Stimulated activated CD4-positive, alpha-beta T cell treated with anti-CD3 and anti-CD28 coated beads, TNF-alpha, amount 100 ng/mL, for 48 hours (primary cell): ENCODE measurements at regions not wholly inside any gene's neighbourhood (a gene's known extent, or its start where the extent isn't known, plus 50 kb on each side); places are given as distances from the start of the nearest gene placed in this dataset.

Experiments
- DNase-seq, 3 donors: peaks; one replicate each; pipeline ENCODE4 v3.0.0-alpha.2; 2020; ENCODE audit warnings: low read depth in 3 of 3

DNA sequence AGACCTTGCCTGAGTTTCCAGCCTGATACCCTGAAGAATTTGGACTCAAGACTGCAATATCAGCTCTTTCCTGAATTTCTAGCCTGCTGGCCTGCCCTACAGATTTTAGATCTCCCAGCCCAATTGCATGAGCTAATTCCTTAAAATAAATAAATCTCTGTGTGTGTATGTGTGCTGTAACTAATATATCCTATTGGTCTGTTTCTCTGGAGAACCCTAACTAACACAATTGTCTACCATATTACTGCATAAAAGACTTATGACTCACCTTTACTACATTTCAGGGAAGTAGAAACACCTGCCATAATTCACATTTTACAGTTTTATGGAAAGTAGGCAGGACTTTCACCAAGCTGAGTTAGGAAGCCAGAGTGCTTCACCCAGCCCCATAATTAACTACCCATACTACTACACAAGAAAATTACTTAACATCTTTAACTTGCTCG, 90.7 kb upstream of the BEND6 start:
- DNase-seq, result no peak

DNA sequence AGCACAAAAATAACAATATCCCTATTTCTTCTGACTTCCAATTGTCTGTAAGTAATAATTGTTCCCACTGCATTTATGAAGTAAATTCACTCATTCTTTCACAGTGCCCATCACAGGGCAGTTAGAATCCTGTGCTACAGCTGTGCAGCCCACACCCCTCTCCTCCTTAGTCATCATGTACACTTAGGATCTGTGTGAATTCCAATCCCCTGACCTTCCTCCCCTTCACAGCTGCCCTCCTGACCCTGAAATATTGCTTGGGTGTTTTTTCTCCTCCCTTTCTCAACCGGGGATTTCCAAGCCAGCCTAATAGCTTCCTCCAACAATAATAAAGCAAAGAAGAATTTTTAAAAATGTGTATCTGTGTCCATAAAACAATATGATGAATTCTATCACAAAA, 91.5 kb upstream of the BEND6 start:
- no peak for DNase-seq

DNA sequence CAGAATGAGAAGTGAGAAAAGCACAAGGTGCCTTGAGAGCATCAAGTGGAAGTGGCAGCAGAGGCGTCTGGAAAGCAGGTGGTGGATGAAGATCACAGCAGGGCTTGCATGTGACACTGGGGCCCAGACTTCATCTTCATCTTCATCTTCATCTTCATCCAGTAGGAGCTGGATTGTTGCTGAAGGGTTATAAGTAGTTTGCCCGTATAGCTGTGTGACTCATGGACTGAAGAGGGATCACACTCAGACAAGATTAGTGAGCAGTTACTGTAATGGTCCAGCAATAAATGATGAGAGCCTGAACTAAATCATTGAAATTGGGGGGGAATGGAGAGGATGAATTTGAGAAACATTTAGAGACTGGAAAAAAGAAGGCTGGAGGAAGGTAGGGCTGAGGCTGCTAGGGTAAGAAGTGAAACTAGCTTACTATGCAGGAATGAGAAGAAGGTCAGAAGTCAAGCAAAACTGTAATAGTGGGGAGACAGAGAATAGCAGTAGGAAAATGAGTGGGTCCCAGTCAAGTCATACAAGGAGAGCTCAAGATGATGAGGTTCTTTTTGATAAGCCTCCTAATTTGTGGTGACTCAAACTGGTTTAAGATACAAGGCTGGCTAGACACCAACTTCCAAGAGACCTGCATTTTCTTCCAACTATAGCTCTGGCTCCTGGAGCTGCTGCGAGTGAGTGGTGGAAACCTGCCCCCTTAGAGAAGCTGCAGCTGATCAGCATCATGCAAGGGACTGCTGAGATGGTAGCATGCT, 92.3 kb upstream of the BEND6 start:
- DNase-seq, result no peak

DNA sequence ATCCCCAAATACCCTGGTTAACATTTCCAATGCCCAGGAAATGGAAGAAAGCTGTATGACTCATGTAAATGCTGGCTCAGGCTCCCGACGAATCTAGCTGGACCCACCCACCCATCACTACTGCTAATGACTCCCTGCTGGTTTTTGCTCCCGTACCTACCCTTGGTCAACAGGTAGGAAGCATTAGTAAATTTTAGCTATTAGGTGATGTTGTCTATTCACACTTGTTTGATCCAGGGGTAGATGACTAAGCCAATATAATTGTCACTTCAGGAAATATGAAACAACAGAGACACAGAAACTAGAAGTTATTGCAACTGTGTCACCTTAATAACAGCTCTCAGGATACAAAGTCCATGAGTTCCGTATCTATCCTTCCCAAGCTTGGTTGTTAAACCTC, 94.4 kb upstream of the BEND6 start:
- DNase-seq, result no peak

DNA sequence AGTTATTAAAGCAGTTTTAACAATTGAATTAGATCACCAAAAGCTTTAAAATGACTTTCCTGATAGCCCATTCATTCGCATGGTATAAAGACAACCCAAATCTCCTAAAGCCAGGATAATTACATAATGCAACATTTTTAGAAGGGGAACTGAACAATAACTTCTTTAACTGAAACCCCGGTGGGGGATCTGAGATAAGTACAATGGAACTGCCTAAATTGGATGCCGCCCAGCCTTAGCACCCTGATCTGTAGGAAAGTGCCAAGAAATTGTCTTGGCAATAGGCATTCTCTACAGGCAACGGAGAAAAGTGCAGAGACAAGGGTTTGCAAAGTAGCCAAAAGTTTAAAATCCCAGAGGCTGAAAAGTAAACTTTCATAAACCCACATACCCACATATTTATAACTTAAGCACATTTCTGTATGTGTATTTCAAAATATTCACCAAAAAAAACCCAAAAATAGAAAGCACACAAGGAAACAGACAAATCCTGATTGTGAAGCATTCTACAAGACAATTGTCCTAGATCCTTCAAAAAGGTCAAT, 98.8 kb upstream of the BEND6 start:
- DNase-seq, result no peak

DNA sequence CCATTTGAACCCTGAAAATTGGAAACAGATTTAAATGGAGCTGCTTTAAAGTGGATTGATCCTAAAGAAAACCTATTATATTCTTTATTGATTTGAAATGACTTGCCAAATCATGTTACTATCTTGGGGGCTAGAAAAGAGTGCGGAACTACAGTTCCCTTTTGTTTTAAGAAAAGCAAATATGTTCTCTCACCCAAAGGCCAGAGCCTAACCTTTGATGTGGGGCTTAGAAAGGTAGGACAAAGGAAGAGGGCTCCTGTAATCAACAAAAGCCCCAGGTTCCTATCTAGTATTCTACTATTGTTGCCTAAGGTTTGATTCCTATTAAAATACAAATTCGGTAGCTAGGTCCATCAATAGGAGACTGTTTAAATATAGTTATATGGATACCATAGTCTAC, 100.8 kb upstream of the BEND6 start:
- no peak for DNase-seq

DNA sequence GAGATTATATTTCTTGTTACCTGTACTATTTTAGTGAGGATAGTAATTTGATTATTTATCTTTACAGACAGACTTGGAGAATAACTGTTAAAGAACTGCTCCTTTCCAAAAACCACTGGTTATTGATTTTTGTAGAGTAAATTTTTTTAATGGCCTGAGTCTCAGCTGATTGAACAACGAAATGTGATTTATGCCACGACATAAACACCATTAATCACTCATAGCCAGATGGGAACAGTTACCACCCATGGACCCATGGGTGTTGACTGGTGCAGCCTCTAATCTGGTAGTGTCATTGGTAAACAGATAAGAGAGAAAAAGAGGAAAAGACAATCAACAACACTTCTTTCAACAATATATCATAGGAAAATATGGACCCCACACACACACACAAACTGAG, 101.4 kb upstream of the BEND6 start:
- DNase-seq, result no peak

DNA sequence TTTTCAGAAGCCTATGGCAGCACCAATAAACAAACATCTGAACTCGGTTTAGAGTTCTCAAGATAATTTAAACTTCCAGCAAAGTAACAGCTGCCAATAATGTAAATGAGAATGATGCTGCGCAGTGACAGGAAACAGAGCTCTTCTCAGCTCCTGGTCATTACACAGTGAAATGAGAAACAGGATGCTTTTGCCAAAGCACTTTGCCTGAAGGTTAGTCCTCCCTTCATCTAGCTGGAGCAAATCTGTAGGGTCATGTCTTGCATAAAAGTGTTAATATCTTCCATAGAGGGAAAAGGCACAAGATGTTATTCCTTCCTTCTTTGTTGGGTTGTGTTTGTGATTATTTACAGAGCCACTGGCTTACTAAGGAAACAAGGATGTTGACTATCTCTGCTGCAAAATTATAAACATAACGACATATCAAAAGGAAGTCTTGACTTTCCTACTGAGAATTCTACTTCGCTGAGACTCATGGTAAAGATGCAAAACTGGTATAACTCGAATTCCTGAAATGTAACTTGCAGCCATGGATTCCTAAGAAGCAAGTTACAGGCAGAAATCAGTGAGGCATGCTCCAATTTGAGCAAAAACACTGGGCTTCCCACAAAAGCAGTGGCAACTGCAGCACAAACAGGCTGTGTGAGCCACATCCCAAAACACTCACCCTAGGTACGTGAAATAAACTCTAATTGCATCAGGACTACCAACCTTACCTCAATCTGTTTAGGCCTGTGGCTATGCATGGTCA, 102.5 kb upstream of the BEND6 start:
- DNase-seq, result no peak

DNA sequence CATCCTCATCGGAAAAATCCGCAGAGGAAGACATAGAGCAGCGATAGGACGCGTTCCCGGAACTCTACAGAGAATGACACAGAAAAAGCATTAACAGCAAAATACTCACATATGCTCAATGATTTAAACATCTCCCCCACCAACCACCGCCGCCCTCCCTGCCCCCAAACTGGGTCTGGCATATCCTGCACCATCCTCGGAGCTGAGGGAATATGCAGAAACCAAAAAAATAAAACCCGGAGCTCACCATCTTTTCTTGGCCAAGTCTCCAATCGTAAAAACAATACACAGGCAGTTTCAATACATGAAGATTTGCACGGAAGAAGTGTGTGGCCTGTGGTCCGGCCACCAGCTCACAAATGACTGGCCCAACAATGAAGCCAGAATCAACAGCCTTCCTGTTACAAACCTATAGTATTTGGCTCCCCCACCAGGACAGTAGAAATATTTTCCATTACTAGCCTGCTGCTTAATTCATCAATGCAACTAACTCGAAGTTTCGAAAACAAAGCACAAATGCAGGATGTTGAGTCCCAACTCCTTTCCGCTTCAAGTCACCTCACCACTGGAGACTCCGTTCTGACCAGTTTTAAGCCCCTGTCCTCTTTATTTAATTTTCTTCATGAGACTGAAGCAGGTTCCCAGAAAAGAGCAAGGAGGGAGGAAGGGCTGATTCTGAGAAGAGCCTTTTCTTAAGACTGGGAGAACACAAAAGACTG, 103.2 kb upstream of the BEND6 start:
- DNase-seq, result peak in 1 of 3 donors; percentile 10

DNA sequence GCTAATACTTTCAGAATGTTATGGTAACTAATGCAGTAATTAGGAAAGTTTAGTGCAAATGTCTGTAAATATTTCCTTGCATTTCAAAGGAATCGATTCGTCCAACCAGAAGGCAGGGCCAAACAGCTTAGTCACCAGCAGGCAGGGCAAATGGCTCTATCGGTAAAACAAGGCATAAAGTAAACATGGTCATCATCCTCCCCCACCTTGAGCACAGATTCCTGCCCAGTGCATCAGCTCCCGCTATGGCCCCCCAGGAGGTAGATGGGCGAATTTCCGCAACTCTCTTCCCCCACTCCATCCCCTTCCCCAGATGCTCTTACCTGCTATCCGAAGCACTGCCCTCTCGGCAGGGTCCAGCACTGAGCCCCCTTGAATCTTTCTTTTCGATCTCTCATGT, 103.8 kb upstream of the BEND6 start:
- no peak for DNase-seq

DNA sequence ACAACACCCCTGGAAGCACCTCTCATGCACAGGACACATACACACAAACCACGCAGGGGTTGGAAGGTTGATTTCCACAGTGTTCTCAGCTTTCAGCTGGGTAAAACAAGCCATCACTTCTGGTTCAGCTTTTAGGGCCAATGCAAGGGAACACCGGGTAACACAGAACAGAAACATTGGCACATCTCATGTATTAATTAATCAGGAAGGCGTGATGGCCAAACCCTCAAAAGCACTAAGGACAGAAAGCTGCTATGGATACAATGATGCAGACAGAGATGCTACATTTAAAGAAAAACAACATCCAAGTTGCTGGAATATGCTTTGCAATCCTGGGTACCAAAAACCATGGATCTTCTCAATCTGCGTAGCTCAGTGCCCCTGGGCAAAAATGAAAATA, 104.3 kb upstream of the BEND6 start:
- no peak for DNase-seq

DNA sequence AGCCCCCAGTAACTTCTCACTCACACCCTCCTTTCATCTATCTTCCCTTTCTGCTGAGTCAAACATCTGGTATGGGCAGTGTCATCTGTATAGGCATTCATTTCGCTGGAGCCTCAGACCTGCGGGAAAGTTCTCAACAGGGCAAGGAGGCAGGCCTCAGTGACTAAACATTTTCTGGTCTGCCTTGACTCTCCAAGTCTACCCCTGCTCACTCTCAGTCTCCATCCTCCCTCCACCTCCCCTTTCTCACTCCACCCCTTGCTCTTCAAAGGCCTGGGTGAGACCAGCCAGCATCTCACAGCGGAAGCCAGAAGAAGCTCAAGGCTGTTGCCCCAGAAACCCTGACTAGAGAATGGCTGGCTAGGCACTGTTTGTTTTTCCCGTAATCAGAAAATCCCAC, 105.0 kb upstream of the BEND6 start:
- no peak for DNase-seq

DNA sequence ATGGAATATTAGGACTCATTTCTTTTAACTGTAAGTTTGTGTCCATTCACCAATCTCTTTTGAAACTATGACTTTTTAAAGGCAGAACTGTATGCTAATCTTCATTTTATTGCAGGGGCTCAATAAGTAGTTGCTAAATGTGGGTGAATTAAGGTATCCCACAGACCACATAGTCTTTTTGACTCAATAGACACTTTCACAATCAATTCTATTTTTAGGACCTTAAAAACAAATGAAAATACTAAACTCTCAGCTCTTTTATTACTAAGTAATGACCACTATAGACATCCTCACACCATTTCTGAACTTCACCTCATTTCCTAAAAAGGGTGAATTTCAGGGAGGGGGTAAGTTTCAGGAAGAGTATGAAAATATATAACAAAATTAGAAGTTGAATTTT, 106.8 kb upstream of the BEND6 start:
- DNase-seq, result no peak

DNA sequence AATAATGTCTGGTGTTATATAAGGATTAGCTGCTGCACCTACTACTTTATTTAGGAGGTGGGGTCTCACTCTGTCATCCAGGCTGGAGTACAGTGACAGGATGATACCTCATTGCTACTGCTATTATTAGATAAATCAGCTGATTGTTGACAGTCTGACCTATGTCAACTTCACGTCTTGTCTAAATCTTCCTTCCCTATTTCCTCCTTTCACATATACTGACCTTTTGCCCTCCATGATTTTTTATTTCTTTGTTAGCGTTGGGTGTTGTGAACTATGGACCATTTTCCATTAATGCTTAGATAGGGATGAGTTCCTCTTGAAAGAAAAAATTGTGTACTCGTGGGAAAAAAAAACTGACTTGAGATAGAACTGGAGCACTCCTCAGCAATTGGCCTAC, 109.9 kb upstream of the BEND6 start:
- no peak for DNase-seq

DNA sequence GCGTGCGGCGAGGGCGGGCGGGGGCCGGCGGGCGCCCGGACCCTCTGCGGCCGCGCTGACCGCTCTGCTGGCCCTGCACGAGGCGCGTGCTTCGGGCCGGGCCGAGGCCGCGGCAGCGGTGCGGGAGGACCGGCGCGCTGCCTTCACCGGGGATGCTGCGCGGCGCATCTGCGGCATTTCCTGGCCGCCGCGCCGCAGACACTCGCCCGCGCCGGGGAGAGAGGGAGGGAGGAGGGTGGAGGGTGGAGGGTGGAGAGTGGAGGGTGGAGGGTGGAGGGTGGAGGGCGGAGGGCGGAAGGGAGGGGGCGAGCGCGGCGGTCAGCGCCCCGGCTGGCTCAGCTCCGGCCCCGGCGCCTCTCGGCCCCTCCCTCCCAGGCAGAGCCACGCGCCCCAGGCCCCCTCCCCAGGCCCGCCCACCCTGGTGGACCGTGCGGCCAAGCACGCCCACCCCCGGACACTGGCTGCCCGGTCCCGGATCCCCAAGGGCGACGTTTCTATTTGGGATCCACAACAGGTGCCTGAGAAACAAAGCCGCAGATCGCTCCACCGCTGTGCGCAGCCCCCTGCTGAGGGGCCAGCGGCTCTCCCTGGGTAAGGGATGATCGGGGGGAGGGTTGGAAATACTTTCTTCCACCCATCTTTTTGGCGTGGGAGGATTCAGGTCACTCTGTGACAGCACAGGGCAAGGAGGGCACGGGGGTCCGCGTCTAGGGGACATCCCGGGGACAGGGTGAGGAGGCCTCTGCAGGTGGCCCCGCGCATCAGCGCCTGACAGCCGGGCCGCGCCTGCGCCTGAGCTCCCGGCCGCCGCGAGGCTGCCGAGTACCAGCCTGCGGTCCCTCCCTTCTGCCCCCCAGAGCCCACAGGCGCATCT, 111.2 kb upstream of the BEND6 start:
- DNase-seq, result peak; percentile 34 to 49 (median 36)

DNA sequence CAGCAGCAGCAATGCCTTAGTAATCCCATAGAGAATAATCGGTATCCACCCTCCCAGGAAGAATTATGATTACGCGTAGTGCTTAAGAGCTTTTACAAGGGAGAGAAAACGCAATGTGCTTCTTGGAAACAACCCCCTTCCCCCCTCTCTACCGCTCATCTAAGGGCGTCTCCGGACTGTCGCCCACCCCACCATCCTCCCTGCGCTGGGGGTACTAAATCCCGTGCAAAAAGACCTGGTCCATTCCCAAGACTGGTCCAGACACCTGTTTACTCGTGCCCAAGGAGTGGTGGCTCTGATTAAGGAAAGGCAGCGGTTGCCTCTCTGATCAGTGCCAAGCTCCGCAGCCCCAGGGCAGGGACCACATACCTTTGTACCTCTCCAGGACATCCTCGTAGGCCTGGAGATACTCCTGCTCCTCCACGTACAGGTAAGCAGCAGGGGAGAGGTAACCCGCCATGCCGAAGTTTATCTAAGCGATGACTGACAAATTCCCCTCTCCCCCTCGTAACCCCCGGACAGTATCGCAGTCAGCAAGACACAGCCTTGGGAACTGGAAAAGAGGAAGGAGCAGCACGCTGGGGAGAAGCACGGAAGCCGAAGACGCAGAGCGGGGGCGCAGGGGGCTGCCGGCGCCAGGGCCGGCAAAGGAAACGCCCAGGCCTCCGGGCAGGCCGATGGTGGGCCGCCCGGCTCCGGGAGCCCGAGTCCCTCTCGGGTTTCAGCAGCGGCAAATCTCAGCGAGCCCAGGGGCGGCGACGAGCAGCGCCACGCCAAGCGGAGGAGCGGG, 112.0 kb upstream of the BEND6 start:
- no peak for DNase-seq

DNA sequence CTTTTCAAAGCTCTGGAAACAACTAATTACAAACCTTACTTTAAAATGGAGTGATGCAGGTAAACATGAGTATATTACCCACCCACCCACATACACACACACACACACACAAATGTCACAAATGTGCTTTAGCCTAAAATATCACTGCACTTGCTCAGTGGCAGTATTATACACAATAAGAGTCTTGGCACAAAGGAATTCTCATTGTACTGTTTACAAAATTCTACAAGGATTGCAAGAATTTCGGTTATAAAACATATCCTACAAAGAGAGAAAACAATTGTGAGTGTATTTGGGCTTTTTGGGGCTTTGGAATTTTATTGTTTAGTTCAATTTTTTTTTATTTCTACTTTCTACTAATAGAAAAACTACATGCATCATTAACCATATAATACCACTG, 113.2 kb upstream of the BEND6 start:
- no peak for DNase-seq

DNA sequence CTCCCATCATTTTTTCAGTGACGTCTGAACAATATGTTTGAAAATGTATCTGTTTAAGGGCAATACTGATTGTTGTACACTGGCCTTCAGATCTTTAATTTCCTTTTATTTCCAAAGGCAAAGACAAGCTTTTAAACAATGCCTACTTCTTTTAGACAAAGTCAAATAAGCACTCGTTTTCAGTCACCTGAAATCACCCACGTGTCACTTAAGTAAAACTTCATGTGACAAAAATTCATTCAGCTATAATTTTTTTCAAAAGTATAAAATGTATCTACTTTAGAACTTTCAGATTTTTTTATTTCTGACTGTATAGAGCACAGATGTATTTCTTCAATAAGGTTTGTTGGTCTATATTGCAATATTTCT, 113.5 kb upstream of the BEND6 start:
- no peak for DNase-seq

DNA sequence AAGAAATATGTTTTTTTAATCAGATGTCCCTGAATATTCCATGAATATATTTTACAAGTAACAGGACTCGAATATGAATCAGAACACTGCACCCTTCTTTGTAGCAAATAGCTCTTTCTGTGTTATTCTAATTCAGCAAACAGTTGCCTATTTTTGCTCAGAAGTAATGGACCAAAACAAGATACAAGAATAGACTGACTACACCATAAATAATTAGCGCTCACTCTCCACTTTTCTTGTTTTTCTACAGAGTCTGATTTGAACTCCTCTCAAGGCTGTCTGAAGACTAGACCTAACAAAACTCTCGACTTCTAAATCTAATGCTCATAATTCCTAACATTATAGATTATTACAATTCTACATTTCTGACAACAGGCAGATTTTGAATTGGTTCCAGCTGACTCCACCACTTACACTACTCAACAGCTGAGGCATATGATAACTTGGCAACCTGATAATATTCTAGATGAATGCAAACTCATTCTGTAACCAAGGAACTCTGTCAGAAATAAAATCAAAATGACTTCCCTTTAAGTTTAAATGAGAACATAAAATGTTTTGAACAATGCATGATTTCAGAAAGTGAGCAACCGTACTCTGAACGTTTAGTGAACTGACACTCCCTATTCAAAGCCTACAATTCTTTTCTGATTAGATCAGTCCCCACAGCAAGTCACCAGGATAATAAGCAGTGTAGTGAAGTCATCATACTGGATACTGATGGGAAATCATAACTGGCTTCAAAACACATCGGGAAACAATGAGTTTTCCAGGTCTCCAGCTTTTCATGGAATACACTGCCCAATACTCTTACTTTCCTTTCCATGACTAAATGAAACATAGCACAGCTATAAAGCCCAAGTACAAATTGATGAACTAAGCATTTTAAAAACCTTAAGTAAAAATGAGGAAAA, 114.2 kb upstream of the BEND6 start:
- DNase-seq, result no peak
